Mucosa of rectum (tissue), 2 donors: ENCODE measurements at regions not wholly inside any gene's neighbourhood (a gene's known extent, or its start where the extent isn't known, plus 50 kb on each side); places are given as distances from the start of the nearest gene placed in this dataset.
"Not testable (repeated sequence)": the region's sequence is repeated elsewhere in the genome, so short reads cannot be mapped to it uniquely, and the experiment has no call there.

ENCODE experiments used
- H3K27ac ChIP-seq, 2 donors: one replicate each; pipeline ENCODE4 v1.7.0; 2013; ENCODE audit warnings: inconsistent platforms in 2 of 2, low read depth in 2 of 2, low read length in 2 of 2
- H3K27me3 ChIP-seq, 2 donors: one replicate each; pipeline ENCODE4 v1.7.0; 2013; ENCODE audit warnings: low read length in 2 of 2; ENCODE audit not compliant: control insufficient read depth in 2 of 2, insufficient read depth in 2 of 2
- H3K36me3 ChIP-seq, 2 donors: one replicate each; pipeline ENCODE4 v1.7.0; 2013; ENCODE audit warnings: low read length in 2 of 2; ENCODE audit not compliant: control insufficient read depth in 2 of 2, insufficient read depth in 2 of 2
- H3K4me1 ChIP-seq, 2 donors: one replicate each; pipeline ENCODE4 v1.7.0; 2013; ENCODE audit warnings: low read length in 2 of 2, mild to moderate bottlenecking in 1 of 2; ENCODE audit not compliant: control insufficient read depth in 2 of 2, insufficient read depth in 2 of 2
- H3K4me3 ChIP-seq, 2 donors: one replicate each; pipeline ENCODE4 v1.7.0; 2013; ENCODE audit warnings: low read length in 2 of 2
- H3K9ac ChIP-seq, 2 donors: one replicate each; pipeline ENCODE4 v1.7.0; 2013; ENCODE audit warnings: low read length in 2 of 2, low read depth in 1 of 2, mild to moderate bottlenecking in 1 of 2
- H3K9me3 ChIP-seq, 2 donors: one replicate each; pipeline ENCODE4 v1.7.0; 2013; ENCODE audit warnings: low read length in 2 of 2; ENCODE audit not compliant: control insufficient read depth in 2 of 2
- donor health status: healthy.
- donor health status: Normal muscosa, but diverticular disease.

DNA sequence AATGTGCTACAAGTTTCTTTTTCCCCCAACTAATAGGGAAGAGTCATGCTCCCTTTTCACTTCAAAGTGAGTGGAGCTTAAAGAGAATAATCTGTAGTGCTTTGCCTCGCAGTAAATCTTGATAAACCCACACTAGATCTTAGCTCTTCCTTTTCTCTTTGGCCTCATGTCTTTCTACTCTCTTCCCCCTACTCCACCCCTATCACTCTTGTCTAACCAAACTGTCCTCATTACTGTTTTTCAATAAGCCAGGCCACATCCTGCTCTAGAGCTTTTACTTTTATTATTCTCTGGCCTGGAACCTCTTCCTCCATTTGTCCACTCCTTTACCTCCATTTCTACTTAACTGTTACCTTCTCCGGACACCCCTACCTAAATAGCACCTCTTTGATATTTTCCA, 291.0 kb upstream of the SATB1 start:
- no peak overlapping the region for H3K4me3 ChIP-seq
- H3K9me3 ChIP-seq, result no peaks in the 10 kb centered on the region
- H3K36me3 ChIP-seq, result no peaks in the 10 kb centered on the region
- no peaks in the 10 kb centered on the region for H3K27me3 ChIP-seq
- no peak overlapping the region for H3K9ac ChIP-seq
- H3K27ac ChIP-seq, result no peak overlapping the region
- H3K4me1 ChIP-seq, result no peaks in the 10 kb centered on the region

DNA sequence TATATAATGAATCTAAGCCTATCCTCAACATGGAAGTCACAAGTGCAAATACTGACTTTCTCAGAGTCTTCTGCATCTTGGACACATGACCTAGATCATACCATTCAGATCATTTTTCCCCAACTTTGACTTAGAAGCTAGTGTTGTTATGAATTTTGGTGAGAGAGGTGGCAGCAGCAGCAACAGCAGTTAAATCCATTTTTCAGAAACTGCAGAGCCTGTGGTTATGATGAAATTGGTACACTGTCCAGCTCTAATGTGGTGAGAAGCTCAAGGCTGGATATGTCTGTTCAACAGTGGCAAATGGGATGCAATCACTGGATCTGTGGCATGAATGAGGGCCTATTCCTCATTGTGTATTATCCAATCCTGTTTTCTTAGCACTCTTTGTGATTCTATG, 290.1 kb upstream of the SATB1 start:
- Histone ChIP-seq H3K27me3 (no peaks in the 10 kb centered on the region), H3K27ac (no peak overlapping the region), H3K4me3 (no peak overlapping the region), H3K9ac (no peak overlapping the region), H3K4me1 (no peaks in the 10 kb centered on the region), H3K9me3 (no peaks in the 10 kb centered on the region), H3K36me3 (no peaks in the 10 kb centered on the region)

DNA sequence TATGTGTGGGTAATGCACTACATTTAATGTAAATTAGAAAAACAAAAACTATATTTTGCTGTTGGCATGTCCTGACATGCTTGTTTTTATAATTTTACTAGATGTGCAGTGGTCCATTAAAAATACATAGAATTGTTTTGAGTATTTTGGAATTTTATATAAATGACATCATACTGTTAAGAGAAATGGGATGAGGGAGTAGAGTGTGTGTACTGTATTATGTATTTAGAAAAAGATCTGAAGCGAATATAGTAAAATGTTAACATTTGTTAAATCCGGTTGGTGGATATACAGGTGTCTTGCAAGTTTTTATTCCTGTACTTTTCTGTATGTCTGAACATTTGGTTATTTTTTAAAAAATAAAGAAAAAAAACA, 288.4 kb upstream of the SATB1 start:
- no peaks in the 10 kb centered on the region for H3K36me3 ChIP-seq
- H3K4me1 ChIP-seq, result no peaks in the 10 kb centered on the region
- H3K27me3 ChIP-seq, result no peaks in the 10 kb centered on the region
- H3K4me3 ChIP-seq, result no peak overlapping the region
- H3K9ac ChIP-seq, result no peak overlapping the region
- no peaks in the 10 kb centered on the region for H3K9me3 ChIP-seq
- H3K27ac ChIP-seq, result no peak overlapping the region

GRCh38 chr3:18712713-18713576, 287.8 kb upstream of the SATB1 start:
- Histone ChIP-seq H3K9me3 (no peaks in the 10 kb centered on the region), H3K27me3 (no peaks in the 10 kb centered on the region), H3K36me3 (no peaks in the 10 kb centered on the region), H3K27ac (no peak overlapping the region), H3K4me1 (no peaks in the 10 kb centered on the region), H3K9ac (no peak overlapping the region), H3K4me3 (no peak overlapping the region)

DNA sequence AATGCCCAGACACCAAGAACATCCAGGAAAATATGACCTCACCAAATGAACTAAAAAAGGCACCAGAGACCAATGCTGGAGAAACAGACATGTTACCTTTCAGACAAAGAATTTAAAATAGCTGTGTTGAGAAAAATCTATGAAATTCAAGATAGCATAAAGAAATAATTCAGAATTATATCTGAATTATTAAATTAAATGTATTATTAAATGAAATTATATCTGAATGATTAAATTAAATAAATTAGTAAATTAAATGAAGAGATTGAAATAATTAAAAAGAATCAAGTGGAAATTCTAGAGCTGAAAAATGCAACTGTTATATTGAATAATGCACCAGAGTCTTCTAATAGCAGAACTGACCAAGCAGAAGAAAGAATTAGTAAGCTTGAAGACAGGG, 279.2 kb upstream of the SATB1 start:
- H3K4me3 ChIP-seq, result no peak overlapping the region
- H3K27ac ChIP-seq, result no peak overlapping the region
- no peak overlapping the region for H3K9ac ChIP-seq
- H3K4me1 ChIP-seq, result no peaks in the 10 kb centered on the region
- no peaks in the 10 kb centered on the region for H3K27me3 ChIP-seq
- peaks cover 0 to 3% of the 10 kb centered on the region in 2 donors for H3K9me3 ChIP-seq
- no peaks in the 10 kb centered on the region for H3K36me3 ChIP-seq

DNA sequence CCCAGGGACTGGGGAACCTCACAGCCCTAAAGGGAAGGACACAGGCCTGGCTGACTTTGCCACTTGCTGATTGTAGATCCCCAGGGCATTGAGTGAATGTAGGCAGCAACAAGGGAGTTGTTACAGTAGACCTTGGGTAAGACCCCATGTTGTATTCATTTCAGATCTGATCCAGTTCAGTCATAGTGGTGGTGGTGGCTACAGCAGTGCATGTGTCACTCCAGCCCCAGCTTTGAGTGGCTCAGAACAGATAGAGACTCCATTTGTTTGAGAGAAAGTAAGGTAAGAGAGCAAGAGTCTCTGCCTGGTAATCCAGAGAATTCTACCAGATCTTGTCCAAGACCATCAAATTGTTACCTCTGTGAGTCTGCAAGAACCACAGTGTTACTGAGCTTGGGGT, 278.7 kb upstream of the SATB1 start:
- Histone ChIP-seq H3K27ac (no peak overlapping the region), H3K9me3 (peaks cover 0 to 3% of the 10 kb centered on the region in 2 donors), H3K36me3 (no peaks in the 10 kb centered on the region), H3K4me3 (no peak overlapping the region), H3K4me1 (no peaks in the 10 kb centered on the region), H3K27me3 (no peaks in the 10 kb centered on the region), H3K9ac (no peak overlapping the region)

DNA sequence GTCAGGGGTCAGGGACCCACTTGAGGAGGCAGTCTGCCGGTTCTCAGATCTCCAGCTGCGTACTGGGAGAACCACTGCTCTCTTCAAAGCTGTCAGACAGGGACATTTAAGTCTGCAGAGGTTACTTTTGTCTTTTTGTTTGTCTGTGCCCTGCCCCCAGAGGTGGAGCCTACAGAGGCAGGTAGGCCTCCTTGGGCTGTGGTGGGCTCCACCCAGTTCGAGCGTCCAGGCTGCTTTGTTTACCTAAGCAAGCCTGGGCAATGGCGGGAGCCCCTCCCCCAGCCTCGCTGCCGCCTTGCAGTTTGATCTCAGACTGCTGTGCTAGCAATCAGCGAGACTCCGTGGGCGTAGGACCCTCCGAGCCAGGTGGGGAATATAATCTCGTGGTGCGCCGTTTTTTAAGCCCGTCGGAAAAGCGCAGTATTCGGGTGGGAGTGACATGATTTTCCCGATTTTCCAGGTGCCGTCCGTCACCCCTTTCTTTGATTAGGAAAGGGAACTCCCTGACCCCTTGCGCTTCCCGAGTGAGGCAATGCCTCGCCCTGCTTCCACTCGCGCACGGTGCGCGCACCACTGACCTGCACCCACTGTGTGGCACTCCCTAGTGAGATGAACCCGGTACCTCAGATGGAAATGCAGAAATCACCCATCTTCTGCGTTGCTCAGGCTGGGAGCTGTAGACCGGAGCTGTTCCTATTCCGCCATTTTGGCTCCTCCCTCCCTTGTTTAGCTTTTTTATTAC, 268.6 kb upstream of the SATB1 start:
- H3K4me1 ChIP-seq, H3K9ac ChIP-seq, H3K4me3 ChIP-seq: not testable (repeated sequence)

GRCh38 chr3:18687286-18687685, 262.1 kb upstream of the SATB1 start:
- no peaks in the 10 kb centered on the region for H3K9me3 ChIP-seq
- H3K36me3 ChIP-seq, result no peaks in the 10 kb centered on the region
- H3K4me3 ChIP-seq, result no peak overlapping the region
- H3K4me1 ChIP-seq, result no peaks in the 10 kb centered on the region
- no peaks in the 10 kb centered on the region for H3K27me3 ChIP-seq
- H3K27ac ChIP-seq, result no peak overlapping the region
- no peak overlapping the region for H3K9ac ChIP-seq

More for the DNA sequence above, 268.6 kb upstream of the SATB1 start:
- H3K27me3 ChIP-seq, H3K36me3 ChIP-seq, H3K27ac ChIP-seq, H3K9me3 ChIP-seq: not testable (repeated sequence)

DNA sequence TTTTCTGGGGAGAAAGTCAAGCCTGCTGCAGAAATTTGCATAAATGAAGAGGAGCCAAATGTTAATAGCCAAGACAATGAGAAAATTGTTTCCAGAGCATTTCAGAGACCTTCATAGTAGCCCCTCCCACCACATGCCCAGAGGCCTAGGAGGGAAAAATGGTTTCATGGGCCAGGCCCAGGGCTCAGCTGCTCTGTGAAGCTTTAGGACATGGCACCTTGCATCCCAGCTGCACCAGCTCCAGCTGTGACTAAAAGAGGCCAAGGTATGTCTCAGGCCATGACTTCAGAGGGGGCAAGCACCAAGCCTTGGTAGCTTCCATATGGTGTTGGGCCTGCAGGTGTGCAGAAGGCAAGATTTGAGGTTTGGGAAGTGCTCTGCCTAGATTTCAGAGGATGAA, 258.8 kb upstream of the SATB1 start:
- Histone ChIP-seq H3K9ac (no peak overlapping the region), H3K27me3 (no peaks in the 10 kb centered on the region), H3K36me3 (no peaks in the 10 kb centered on the region), H3K4me3 (no peak overlapping the region), H3K4me1 (no peaks in the 10 kb centered on the region), H3K9me3 (no peaks in the 10 kb centered on the region), H3K27ac (no peak overlapping the region)

GRCh38 chr3:18681818-18682345, 256.7 kb upstream of the SATB1 start:
- Histone ChIP-seq H3K9ac (no peak overlapping the region), H3K27me3 (no peaks in the 10 kb centered on the region), H3K4me3 (no peak overlapping the region), H3K9me3 (no peaks in the 10 kb centered on the region), H3K27ac (no peak overlapping the region), H3K36me3 (no peaks in the 10 kb centered on the region), H3K4me1 (no peaks in the 10 kb centered on the region)
